NK-92 treated with Interleukin-12 subunit alpha and Interleukin-12 subunit beta, amount 100 ng/mL, for 24 hours (cell line): ENCODE measurements at regions not wholly inside any gene's neighbourhood (a gene's known extent, or its start where the extent isn't known, plus 50 kb on each side); places are given as distances from the start of the nearest gene placed in this dataset.

Source experiments
- DNase-seq: peaks from one replicate; lab custom pipeline; 2025; lab: John Stamatoyannopoulos, UW

DNA sequence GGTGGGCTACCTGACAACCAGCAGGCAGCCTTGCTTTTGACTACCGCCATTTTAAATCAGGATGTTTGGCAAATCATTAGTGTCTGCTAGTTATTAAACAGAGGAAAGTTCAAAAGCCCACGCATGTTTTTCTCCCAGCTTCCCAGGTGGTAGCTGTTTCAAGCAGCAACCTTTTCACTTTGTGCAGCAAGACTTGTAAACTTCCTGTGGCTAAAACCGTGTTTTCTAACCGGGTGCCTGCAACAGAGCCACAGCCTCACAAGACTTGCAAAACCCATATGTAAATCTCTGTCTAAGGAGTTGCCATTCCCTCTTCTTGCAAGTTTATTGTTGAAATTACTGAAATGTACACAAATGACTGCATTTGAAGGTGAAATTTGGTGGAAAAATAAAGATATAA is 633.1 kb downstream of the BCL11A start:
- DNase-seq = no peak

DNA sequence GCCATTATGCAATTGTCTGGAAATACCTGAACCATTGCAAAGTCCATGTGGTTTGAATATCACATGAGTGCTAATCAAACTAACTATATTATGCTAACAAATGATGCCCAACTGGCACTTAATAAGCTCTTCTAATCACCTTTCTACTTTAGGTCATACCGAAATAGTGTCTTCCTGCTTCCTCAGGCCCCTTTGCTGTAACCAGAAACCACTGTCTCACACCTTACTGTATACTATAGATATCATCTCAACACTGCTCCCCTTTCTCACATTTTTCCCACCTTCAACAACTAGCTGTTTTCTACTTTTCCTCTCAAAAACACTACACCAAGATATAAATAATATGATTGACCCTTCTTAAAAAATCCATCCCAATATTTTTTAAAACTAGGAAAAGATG is 633.9 kb downstream of the BCL11A start:
- no peak for DNase-seq

DNA sequence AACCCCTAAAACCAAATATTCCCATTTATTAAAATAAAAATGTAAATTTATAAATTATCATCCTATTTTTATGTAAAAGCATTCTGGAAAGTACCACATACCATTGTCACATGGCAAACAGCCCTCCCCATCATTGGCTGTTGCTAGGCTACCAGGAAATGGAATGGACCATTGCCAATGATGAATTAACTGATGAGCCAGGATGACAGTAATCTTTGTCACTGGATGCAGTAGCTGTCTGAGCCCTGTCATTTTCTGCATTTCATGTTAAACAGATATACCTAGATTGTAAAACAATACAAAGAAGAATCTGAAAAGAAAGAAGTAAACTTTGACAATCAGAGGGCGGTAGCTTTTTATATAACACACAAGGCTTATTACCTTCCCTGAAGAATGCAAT is 641.4 kb downstream of the BCL11A start:
- no peak for DNase-seq

GRCh38 chr2:59910166-59910565 is 643.3 kb downstream of the BCL11A start:
- no peak for DNase-seq

GRCh38 chr2:59909147-59909546 is 644.3 kb downstream of the BCL11A start:
- DNase-seq = no peak

- no peak for DNase-seq
Observed at GRCh38 chr2:59905731-59906130, 647.7 kb downstream of the BCL11A start.

GRCh38 chr2:59903994-59904544 is 649.4 kb downstream of the BCL11A start:
- no peak for DNase-seq

DNA sequence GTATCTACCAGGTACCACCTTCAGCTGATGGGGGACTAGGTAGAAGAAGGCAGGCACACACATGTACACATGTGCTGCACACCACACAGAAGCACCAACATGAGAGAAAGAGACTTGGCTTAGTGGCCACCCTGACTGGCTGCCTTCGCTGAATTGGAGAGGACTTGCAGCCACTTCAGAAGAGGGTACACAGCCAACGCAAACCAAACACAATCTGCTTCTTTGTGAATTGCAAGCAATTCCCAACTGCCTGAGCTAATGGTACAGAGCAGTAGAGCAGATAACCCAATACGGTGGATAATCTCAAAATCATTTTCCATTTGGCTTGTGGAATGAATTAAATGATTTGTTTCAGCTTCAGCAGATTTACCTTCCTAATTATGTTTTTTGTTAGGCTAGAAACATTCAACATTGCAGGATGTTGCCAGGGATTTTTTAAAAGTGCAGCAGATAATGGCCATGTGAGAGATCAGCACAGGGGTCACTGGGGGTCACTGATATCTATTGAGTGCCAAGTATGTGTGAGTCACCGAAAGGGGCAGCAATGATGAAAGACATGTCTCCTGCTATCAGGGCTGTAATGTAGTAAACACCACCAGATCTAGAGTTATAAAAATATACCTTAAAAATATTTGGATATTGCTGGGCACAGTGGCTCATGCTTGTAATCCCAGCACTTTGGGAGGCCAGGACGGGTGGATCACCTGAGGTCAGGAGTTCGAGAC is 652.6 kb downstream of the BCL11A start:
- DNase-seq = no peak

DNA sequence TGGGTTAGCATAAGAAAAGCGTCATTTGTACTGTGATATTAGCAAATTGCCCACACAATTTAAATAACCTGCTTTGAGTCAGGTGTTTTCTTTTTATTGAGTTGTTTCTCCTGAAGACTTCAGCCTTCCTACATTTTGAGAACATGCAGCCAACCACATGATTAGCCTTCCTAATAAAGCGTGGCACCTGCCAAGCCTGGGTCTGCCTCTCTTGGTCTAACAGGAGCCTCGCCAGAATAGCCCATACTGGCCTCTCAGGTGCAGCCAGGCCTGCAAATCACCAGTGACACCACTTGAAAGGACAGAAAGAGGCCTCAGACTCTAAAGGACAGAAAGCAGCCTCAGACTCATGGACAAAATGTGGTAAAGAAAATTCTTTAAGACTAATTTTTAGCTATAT is 653.8 kb downstream of the BCL11A start:
- DNase-seq = no peak

- DNase-seq = no peak
Observed at GRCh38 chr2:59896499-59897245, 656.8 kb downstream of the BCL11A start.

DNA sequence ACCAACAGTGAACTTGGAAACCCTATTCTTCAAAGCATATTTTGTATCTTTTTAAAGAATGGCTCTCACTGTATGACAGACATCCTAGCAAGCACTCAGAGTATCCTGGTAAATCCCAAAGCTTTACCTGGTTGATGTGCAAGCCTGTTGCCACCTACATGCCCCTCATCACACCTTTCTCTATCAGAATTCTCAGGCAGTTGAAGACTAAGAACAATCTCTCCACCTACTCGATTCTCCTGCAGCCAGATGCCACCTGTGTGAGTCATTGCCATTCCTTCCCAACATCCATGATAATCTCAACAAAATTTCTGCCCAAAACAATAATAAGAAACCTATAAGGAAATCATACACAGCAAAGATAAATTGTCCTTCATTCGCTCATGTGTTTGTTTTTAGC is 659.8 kb downstream of the BCL11A start:
- DNase-seq = no peak

DNA sequence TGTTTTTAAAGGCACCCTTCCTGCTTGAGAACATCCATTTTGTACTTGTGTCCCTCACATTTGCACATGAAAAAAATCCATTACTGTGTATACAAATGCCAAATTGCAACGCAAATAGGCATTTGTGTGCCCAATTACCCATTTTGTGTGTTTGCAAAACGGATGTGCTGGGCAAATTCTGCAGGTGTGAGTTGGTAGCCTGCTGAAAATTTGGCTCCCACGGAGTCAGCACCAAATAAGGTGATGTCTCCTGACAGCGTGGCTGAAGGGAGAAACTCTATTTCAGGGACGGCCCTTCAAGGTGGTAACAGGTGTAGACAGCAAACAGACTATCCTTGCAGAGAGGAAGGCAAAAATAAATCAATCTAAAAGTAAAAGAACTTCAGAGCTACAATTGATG is 661.1 kb downstream of the BCL11A start:
- DNase-seq = no peak

GRCh38 chr2:59889305-59889704 is 664.1 kb downstream of the BCL11A start:
- DNase-seq = no peak

DNA sequence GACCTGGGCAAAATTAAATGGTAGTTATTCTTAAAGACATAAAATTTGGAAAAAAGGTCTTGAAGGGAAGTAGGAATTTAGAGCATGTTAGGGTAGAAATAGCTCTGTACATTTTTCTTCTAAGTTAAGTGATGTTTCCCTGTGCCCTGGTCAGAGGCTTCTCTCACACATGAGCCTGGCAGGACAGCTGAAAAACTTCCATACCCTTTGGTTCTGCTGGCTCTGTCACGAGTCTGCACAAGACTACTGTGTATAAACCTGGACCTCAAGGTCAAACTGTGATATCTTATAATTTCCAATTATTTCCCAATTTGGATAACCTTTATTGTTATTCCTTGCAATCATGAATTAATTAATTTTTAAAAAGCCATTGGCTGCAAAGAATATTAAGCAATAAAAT is 664.7 kb downstream of the BCL11A start:
- no peak for DNase-seq

DNA sequence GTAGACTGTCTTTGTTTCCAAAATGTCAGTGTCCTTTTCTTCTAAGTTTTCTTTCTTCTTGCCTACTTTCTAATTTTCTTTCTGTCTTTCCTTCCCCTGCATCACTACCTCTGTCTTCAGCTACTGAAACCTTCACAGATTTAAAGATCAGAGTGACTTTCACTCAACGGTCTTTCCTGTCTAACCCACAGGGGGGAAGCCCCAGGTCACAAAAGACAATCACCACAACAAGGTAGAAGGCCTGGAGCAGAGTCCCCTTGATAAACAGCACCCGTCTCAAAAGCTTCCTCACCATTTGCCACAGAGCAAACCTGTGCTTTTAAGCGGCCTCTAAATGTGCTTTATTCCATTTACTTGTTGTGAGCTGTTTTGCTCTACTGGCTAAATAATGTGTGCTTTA is 665.4 kb downstream of the BCL11A start:
- no peak for DNase-seq

GRCh38 chr2:59887366-59887765 is 666.1 kb downstream of the BCL11A start:
- DNase-seq = no peak

DNA sequence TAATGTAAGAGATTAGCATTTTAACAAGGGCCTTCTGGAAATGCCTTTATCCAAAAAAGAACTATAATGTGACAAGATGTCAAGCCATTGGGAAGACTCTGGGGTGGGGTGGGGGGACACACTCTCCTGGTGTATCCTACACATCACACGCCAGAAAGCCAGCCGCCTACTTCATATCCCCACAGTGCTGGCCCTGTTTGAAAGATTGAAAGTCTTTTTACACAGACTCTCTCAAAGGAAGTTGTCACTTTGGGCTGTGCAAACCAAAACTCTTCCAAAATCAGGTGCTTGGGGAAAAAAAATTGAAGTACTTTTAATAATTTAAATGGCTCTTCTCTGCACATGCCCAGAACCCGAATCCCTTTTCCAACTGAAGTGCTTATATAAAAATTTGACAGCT is 666.7 kb downstream of the BCL11A start:
- DNase-seq = no peak

GRCh38 chr2:59885541-59885940 is 667.9 kb downstream of the BCL11A start:
- DNase-seq = no peak

DNA sequence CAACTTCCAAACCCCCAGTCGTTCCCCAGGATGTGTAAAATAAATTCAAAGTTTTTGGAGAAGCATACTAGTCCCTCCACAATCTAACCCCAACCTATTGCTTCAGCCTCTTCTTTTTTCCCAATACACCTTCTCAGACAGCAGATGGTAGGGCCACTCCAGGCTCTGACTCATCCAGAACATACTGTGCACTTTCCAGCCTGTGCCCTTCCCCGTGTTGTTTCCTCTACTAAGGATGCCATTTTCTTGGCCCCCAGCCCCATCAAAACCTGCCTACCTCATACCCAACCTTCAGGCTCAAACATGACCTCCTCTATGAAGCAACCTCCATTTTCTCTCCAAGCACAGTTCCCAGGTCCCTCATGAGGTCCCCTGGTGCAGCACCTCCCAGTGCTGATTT is 669.3 kb downstream of the BCL11A start:
- no peak for DNase-seq

DNA sequence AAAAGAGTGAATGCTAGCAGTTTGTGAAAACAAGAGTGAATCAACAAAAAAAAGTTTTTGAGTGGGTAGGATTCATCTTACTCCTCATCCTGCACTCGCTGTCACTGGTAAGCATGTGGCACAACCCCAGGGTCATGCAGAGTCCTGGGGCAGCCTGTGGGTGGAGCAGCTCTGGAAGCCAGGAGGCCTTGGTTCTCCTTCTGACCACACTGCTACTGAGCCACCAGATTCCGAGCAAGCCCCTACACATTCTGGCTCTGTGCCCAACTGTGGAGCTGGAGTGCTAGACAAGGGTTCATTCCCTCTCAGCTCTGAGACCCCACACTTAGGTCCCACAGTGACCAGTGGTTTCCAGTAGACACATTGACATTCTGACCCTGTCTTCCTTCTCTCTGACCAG is 670.6 kb downstream of the BCL11A start:
- no peak for DNase-seq

DNA sequence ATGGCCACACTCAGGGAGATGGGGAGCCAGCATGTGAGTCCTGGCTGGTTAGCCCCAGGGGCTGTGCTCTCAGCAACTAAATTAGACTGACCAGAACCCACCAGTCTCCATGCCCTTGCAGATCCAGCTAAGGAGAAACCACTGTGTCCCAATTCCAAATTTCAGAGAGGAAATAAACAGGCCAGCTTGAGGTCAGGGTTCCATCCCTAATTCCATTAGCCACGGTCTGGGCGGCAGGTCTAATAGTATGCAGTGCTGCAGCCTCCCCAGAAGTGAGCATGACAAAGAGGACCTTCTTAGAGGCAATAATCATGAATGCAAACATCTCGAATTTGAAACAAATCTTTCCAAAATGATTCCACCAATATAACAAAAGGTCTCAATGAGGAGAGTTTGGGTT is 671.2 kb downstream of the BCL11A start:
- no peak for DNase-seq

GRCh38 chr2:59881218-59881617 is 672.2 kb downstream of the BCL11A start:
- DNase-seq = no peak

DNA sequence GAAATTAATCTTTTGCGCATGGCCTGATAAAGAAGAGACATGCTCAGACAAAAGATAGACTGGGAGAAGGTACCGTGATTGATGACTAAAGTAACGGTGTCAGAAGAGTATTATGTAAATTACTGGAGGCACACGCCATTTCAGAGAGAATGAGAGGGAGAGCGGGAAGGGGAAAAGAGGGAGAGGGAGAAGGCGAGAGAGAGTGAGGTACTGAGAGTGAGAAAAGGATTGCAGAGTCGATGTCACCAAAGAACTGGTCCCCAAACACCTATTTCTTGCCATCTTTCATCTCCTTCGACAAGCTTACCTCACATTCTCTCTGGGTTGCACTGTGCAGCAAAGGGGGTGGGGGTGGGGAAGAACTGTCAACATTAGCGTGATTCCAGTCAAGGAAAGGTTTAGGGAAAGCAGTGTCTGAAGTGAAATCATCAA is 673.7 kb downstream of the BCL11A start:
- DNase-seq = no peak
